ENCODE measurements at regions not wholly inside any gene's neighbourhood (a gene's known extent, or its start where the extent isn't known, plus 50 kb on each side); places are given as distances from the start of the nearest gene placed in this dataset.

GRCh38 chrY:8390310-8390709 lies 947.0 kb upstream of the TSPY4 start:
- no peak overlapping the region for H3K4me3 ChIP-seq (ENCODE audit: low read depth, low read length)
- no peak for FAIRE-seq
- H3K36me3 ChIP-seq (ENCODE audit: control insufficient read depth, insufficient read depth, low read length), result no peaks in the 10 kb centered on the region
- no peak for TF ChIP-seq CTCF (IDR thresholded peaks at IDR 0.05; ENCODE audit: insufficient read depth, low read length, severe bottlenecking)
- no peaks in the 10 kb centered on the region for H3K27me3 ChIP-seq (ENCODE audit: control insufficient read depth, insufficient read depth, low read length)
- no peak for DNase-seq (ENCODE audit: low read depth)

DNA sequence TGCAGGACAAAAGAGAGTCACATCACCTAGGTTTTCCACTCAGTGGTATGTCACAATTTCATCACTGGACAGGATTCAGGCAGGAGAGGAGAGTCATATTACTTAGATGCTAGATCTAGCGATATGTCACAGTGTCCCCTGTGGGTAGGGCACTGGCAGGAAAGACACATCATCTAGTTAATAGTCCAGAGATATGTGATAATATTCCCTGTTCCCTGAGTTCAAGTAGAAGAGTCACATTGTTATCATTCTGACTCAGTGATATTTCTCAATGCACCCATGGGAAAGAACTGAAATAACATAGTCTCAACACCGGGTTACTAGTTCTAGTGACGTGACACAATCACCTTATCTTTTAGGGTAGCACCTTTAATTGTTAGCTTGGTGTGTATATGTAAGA lies 944.0 kb upstream of the TSPY4 start:
- FAIRE-seq, result no peak
- no peak for TF ChIP-seq CTCF (IDR thresholded peaks at IDR 0.05; ENCODE audit: insufficient read depth, low read length, severe bottlenecking)

GRCh38 chrY:8422906-8423305 lies 914.4 kb upstream of the TSPY4 start:
- no peak overlapping the region for H3K4me3 ChIP-seq (ENCODE audit: low read depth, low read length)
- FAIRE-seq (no peak), DNase-seq (ENCODE audit: low read depth) (no peak)
- H3K27me3 ChIP-seq (ENCODE audit: control insufficient read depth, insufficient read depth, low read length), result no peaks in the 10 kb centered on the region
- no peak for TF ChIP-seq CTCF (IDR thresholded peaks at IDR 0.05; ENCODE audit: insufficient read depth, low read length, severe bottlenecking)
- H3K36me3 ChIP-seq (ENCODE audit: control insufficient read depth, insufficient read depth, low read length), result no peaks in the 10 kb centered on the region

More for the DNA sequence above, 944.0 kb upstream of the TSPY4 start:
- no peaks in the 10 kb centered on the region for H3K27me3 ChIP-seq (ENCODE audit: control insufficient read depth, insufficient read depth, low read length)
- H3K4me3 ChIP-seq (ENCODE audit: low read depth, low read length), result no peak overlapping the region
- peak; percentile 59 for DNase-seq (ENCODE audit: low read depth)
- no peaks in the 10 kb centered on the region for H3K36me3 ChIP-seq (ENCODE audit: control insufficient read depth, insufficient read depth, low read length)

GRCh38 chrY:8426433-8426832 lies 910.8 kb upstream of the TSPY4 start:
- no peaks in the 10 kb centered on the region for H3K36me3 ChIP-seq (ENCODE audit: control insufficient read depth, insufficient read depth, low read length)
- no peak for TF ChIP-seq CTCF (IDR thresholded peaks at IDR 0.05; ENCODE audit: insufficient read depth, low read length, severe bottlenecking)
- DNase-seq (ENCODE audit: low read depth), result peak; percentile 1
- no peaks in the 10 kb centered on the region for H3K27me3 ChIP-seq (ENCODE audit: control insufficient read depth, insufficient read depth, low read length)
- H3K4me3 ChIP-seq (ENCODE audit: low read depth, low read length), result no peak overlapping the region
- FAIRE-seq, result no peak

DNA sequence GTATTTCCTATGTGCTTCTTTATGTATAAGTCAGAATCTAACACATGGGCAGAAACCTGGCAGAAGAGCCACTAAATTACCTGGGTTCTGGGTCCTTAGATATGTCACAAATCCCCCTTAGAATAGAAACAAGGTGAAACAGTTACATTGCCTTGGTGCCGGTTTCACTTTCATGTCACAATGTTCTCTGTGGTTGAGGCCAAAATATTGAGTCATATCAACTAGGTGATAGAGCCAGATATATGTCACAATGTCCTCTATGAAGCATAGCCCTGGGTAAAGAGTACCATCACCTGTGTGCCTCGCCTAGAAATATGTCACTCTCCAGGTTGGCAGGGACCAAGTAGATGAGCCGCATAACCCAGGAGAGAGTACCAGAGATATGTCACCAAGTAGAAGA lies 899.8 kb upstream of the TSPY4 start:
- DNase-seq (ENCODE audit: low read depth), result no peak
- H3K36me3 ChIP-seq (ENCODE audit: control insufficient read depth, insufficient read depth, low read length), result no peaks in the 10 kb centered on the region
- no peak overlapping the region for H3K4me3 ChIP-seq (ENCODE audit: low read depth, low read length)
- no peak for TF ChIP-seq CTCF (IDR thresholded peaks at IDR 0.05; ENCODE audit: insufficient read depth, low read length, severe bottlenecking)
- no peak for FAIRE-seq
- H3K27me3 ChIP-seq (ENCODE audit: control insufficient read depth, insufficient read depth, low read length), result no peaks in the 10 kb centered on the region

DNA sequence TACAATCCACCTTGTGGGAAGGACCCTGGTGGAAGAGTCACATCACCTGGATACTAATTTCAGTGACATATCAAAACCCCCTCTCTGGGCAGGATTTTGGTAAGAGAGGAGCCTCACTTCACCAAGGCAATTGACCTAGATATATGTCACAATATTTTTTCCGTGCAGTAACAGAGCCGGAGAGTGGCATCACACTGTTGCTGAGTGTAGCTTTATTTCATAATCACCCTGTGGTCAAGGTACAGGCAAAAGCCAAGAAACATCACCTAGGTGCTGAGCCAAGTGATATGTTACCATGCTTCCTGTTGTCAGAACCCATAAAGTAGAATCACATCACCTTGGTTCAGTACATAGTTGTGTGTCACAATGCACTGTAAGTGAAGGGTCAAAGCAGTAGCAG lies 895.2 kb upstream of the TSPY4 start:
- no peaks in the 10 kb centered on the region for H3K36me3 ChIP-seq (ENCODE audit: control insufficient read depth, insufficient read depth, low read length)
- no peak for TF ChIP-seq CTCF (IDR thresholded peaks at IDR 0.05; ENCODE audit: insufficient read depth, low read length, severe bottlenecking)
- FAIRE-seq, result no peak

More for the DNA sequence above, 895.2 kb upstream of the TSPY4 start:
- no peak overlapping the region for H3K4me3 ChIP-seq (ENCODE audit: low read depth, low read length)
- H3K27me3 ChIP-seq (ENCODE audit: control insufficient read depth, insufficient read depth, low read length), result no peaks in the 10 kb centered on the region
- no peak for DNase-seq (ENCODE audit: low read depth)

All from bronchial epithelial cell (primary cell).